RWPE1 (cell line): ENCODE measurements at regions not wholly inside any gene's neighbourhood (a gene's known extent, or its start where the extent isn't known, plus 50 kb on each side); places are given as distances from the start of the nearest gene placed in this dataset.

Source experiments
- CTCF ChIA-PET: fragments of 350-600 bp; sonication (Branson Sonifier 250); formaldehyde crosslinking; extraction: SDS; loops from one replicate; lab custom pipeline; 2021; lab: Yijun Ruan, JAX
- POLR2A ChIA-PET: fragments of 400-600 bp; formaldehyde crosslinking; extraction: SDS; loops from one replicate; lab custom pipeline; 2020; ENCODE audit warnings: antibody characterized with exemption; ENCODE audit not compliant: low non-redundant PET; lab: Yijun Ruan, JAX
- DNase-seq: peaks from one replicate; pipeline ENCODE4 v3.0.0; 2012; ENCODE audit warnings: low spot score
- H3K27ac ChIP-seq: fragments of 450-650 bp; 2 replicates; pipeline ENCODE4 v1.5.1; 2017
- CTCF ChIP-seq: fragments of 450-650 bp; conservative IDR thresholded peaks from 2 replicates; pipeline ENCODE4 v1.5.1; 2017; ENCODE audit warnings: low read depth, mild to moderate bottlenecking

- ChIA-PET CTCF (no interaction called here), POLR2A (no interaction called here)
- no peak for TF ChIP-seq CTCF
- no peak overlapping the region for H3K27ac ChIP-seq
- no peak for DNase-seq
These were observed 383.8 kb downstream of the AASDHPPT start for GRCh38 chr11:106461148-106461691.

- no peak for TF ChIP-seq CTCF
- DNase-seq, result no peak
- no peak overlapping the region for H3K27ac ChIP-seq
- ChIA-PET CTCF (no interaction called here), POLR2A (no interaction called here)
These were observed 384.5 kb downstream of the AASDHPPT start for GRCh38 chr11:106461839-106462545.

- TF ChIP-seq CTCF, result no peak
- ChIA-PET CTCF (no interaction called here), POLR2A (interaction anchor here (0.7 kb wide), 1 partner anchor 34 kb away, joined by 3 read pairs; no protein-coding TSS in a partner anchor)
- no peak overlapping the region for H3K27ac ChIP-seq
- no peak for DNase-seq
These were observed 385.7 kb downstream of the AASDHPPT start for GRCh38 chr11:106463154-106463553.

GRCh38 chr11:106463796-106464201 lies 386.3 kb downstream of the AASDHPPT start:
- CTCF ChIA-PET, result interaction anchor here (0.7 kb wide), 1 partner anchor 243 kb away, joined by 3 read pairs; no protein-coding TSS in a partner anchor
- no peak overlapping the region for H3K27ac ChIP-seq
- no peak for DNase-seq
- POLR2A ChIA-PET, result no interaction called here
- TF ChIP-seq CTCF, result no peak

GRCh38 chr11:106464728-106465127 lies 387.3 kb downstream of the AASDHPPT start:
- no peak overlapping the region for H3K27ac ChIP-seq
- ChIA-PET POLR2A (no interaction called here), CTCF (interaction anchor here (0.7 to 0.8 kb wide), 2 partner anchors 61 to 242 kb away, joined by 3 read pairs; no protein-coding TSS in a partner anchor)
- no peak for DNase-seq
- no peak for TF ChIP-seq CTCF

- DNase-seq, result peak; percentile 16
- no peak for TF ChIP-seq CTCF
- no peak overlapping the region for H3K27ac ChIP-seq
- ChIA-PET CTCF (no interaction called here), POLR2A (no interaction called here)
These were observed 389.1 kb downstream of the AASDHPPT start for GRCh38 chr11:106466521-106467080.
